Chondrocyte (in vitro differentiated cells): ENCODE measurements at regions not wholly inside any gene's neighbourhood (a gene's known extent, or its start where the extent isn't known, plus 50 kb on each side); places are given as distances from the start of the nearest gene placed in this dataset.

Experiments
- DNase-seq: peaks from one replicate; pipeline ENCODE4 v3.0.0; 2021; ENCODE audit warnings: mixed read lengths, low spot score
- H3K27ac Mint-ChIP-seq: one replicate; pipeline ENCODE4 v1.8.0; 2021; ENCODE audit warnings: mild to moderate bottlenecking, moderate library complexity, mixed read lengths; ENCODE audit not compliant: unreplicated experiment
- H3K27me3 Mint-ChIP-seq: 2 replicates; pipeline ENCODE4 v1.8.0; 2021; ENCODE audit warnings: low read depth, mixed read lengths
- H3K36me3 Mint-ChIP-seq: 2 replicates; pipeline ENCODE4 v1.8.0; 2021; ENCODE audit warnings: low read depth, mixed read lengths
- H3K4me1 Mint-ChIP-seq: 2 replicates; pipeline ENCODE4 v1.8.0; 2021; ENCODE audit warnings: low read depth, mild to moderate bottlenecking, mixed read lengths
- H3K4me3 Mint-ChIP-seq: one replicate; pipeline ENCODE4 v1.8.0; 2021; ENCODE audit warnings: mild to moderate bottlenecking, moderate library complexity, mixed read lengths; ENCODE audit not compliant: unreplicated experiment
- H3K9me3 Mint-ChIP-seq: 2 replicates; pipeline ENCODE4 v1.8.0; 2021; ENCODE audit warnings: low read depth, mixed read lengths
- CTCF ChIP-seq: fragments of 200-600 bp; sonication (generic); IDR thresholded peaks from 2 replicates; pipeline ENCODE4 v1.5.0; 2021; ENCODE audit warnings: antibody characterized with exemption, mild to moderate bottlenecking, moderate library complexity

GRCh38 chr2:133957724-133958480 is 296.0 kb upstream of the MGAT5 start:
- no peak for TF ChIP-seq CTCF
- Mint-ChIP-seq H3K27me3 (peaks cover 38% of the 10 kb centered on the region), H3K4me1 (no peaks in the 10 kb centered on the region), H3K36me3 (no peaks in the 10 kb centered on the region), H3K9me3 (no peaks in the 10 kb centered on the region), H3K27ac (no peak overlapping the region), H3K4me3 (no peak overlapping the region)
- DNase-seq = no peak

DNA sequence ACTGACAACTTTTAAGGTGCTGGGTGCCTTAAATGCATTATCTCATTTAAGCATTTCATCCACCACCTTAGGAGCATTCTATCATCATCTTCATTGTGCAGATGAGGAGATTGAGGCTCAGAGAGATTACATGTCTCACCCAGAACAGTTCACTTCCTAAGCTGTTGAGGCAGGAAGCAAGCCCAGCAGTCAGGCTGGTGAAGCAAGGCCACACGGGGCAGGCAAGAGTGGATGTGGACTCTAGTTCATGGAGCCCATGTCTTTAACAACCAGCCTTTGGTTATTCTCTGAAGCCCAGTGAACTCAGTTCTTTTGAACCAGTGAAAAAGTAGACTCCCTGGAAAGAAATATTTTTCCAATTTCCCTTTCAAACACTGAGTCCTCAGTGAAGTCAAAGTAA is 294.8 kb upstream of the MGAT5 start:
- H3K4me3 Mint-ChIP-seq = no peak overlapping the region
- no peak for DNase-seq
- H3K9me3 Mint-ChIP-seq = no peaks in the 10 kb centered on the region
- no peak for TF ChIP-seq CTCF
- no peaks in the 10 kb centered on the region for H3K4me1 Mint-ChIP-seq
- H3K27me3 Mint-ChIP-seq = peaks cover 38% of the 10 kb centered on the region
- H3K36me3 Mint-ChIP-seq = no peaks in the 10 kb centered on the region
- no peak overlapping the region for H3K27ac Mint-ChIP-seq

GRCh38 chr2:133966720-133967304 is 287.1 kb upstream of the MGAT5 start:
- H3K4me1 Mint-ChIP-seq = no peaks in the 10 kb centered on the region
- H3K4me3 Mint-ChIP-seq = no peak overlapping the region
- no peak for TF ChIP-seq CTCF
- no peaks in the 10 kb centered on the region for H3K36me3 Mint-ChIP-seq
- peaks cover 24% of the 10 kb centered on the region for H3K27me3 Mint-ChIP-seq
- no peak for DNase-seq
- no peak overlapping the region for H3K27ac Mint-ChIP-seq
- no peaks in the 10 kb centered on the region for H3K9me3 Mint-ChIP-seq

- no peaks in the 10 kb centered on the region for H3K36me3 Mint-ChIP-seq
- DNase-seq = no peak
- no peaks in the 10 kb centered on the region for H3K9me3 Mint-ChIP-seq
- no peak overlapping the region for H3K4me3 Mint-ChIP-seq
- H3K27ac Mint-ChIP-seq = no peak overlapping the region
- H3K4me1 Mint-ChIP-seq = no peaks in the 10 kb centered on the region
- peaks cover 27% of the 10 kb centered on the region for H3K27me3 Mint-ChIP-seq
- TF ChIP-seq CTCF = no peak
These were observed 286.5 kb upstream of the MGAT5 start for GRCh38 chr2:133967326-133967725.

- Mint-ChIP-seq H3K9me3 (no peaks in the 10 kb centered on the region), H3K27ac (no peak overlapping the region), H3K36me3 (no peaks in the 10 kb centered on the region), H3K4me3 (no peak overlapping the region), H3K27me3 (peaks cover 22% of the 10 kb centered on the region), H3K4me1 (peaks cover 7% of the 10 kb centered on the region)
- no peak for TF ChIP-seq CTCF
- no peak for DNase-seq
These were observed 285.4 kb upstream of the MGAT5 start for GRCh38 chr2:133968446-133968845.
